NCI-H460 (cell line): ENCODE measurements at regions not wholly inside any gene's neighbourhood (a gene's known extent, or its start where the extent isn't known, plus 50 kb on each side); places are given as distances from the start of the nearest gene placed in this dataset.
A peak's percentile ranks its signal among the peaks of the same experiment; 100 is the strongest.

Experiments
- DNase-seq: peaks from one replicate; pipeline ENCODE4 v3.0.0-alpha.2; 2016; ENCODE audit warnings: low read depth; ENCODE audit errors: extremely low read depth

GRCh38 chr20:17840423-17840822, 128.2 kb downstream of the SNX5 start:
- no peak for DNase-seq

- no peak for DNase-seq
Observed at GRCh38 chr20:17838921-17839320, 129.7 kb downstream of the SNX5 start.

DNA sequence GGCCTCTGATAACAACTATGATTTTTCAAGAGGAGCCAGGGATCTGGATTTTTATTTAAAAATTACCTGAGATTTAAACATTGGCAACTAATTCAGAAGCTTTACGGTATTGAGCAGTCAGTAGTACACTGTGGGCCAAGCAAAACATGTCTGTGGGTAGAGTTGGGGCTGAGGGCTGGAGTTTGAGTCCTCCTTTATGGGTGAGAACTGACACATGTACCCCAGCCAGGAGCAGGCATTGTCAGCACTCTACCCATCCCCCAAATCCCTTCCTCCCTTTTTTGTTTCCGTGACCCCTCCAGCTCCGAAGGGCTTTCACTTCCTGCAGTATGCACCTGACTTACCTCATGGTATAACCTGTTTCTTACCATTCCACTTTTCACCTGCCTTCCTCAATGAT, 131.4 kb downstream of the SNX5 start:
- no peak for DNase-seq

DNA sequence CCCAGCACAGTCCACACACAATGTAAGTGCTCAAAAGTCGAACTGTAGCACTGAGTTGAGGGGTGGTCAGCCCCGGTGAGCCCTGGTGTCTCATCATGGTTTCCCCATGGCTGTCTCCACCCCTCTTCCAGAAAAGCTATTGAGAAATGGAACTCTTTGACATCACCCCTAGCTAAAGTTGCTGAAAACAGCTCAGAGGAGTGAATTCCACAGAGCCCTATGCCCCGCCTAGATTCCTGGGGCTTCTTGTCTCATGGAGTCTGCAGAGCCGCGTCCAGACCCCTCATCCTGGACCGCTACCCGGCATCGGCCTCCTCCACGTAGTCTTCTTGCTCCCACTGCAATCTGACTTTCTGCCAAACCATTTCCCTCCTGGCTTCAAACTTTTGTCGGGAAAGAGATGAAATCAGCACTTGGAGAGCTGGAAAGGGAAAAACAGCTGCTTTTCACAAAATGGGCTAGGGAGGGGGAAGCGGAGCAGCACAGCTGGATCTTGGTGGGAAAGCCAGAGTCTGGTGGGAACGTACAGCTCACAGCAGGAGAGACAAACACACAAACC, 132.2 kb downstream of the SNX5 start:
- no peak for DNase-seq

DNA sequence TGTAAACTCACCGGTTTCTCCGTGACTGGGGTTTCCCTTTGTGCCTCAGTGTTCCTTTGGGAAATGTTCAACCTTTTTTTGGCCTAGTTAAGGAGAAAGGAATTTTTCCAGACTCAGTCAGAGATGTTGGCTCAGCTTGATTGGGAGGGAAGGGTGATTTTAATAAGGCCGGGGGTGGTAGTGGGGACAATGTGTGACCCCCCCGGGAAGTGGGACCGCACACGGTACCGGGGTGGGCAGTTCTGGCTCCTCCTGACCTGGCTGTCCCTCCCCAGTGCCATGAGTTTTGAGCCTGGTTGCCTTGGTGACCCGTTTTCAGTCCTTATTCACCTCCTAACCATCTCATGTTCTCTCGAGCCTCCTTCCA, 132.7 kb downstream of the SNX5 start:
- DNase-seq, result no peak

GRCh38 chr20:17835240-17835933, 133.2 kb downstream of the SNX5 start:
- peak; percentile 73 for DNase-seq

GRCh38 chr20:17834804-17835203, 133.8 kb downstream of the SNX5 start:
- no peak for DNase-seq

- DNase-seq, result no peak
Observed at GRCh38 chr20:17833036-17833674, 133.4 kb downstream of the BANF2 start.

GRCh38 chr20:17832236-17832915, 132.6 kb downstream of the BANF2 start:
- no peak for DNase-seq

- DNase-seq, result no peak
Observed at GRCh38 chr20:17828598-17829144, 128.9 kb downstream of the BANF2 start.

DNA sequence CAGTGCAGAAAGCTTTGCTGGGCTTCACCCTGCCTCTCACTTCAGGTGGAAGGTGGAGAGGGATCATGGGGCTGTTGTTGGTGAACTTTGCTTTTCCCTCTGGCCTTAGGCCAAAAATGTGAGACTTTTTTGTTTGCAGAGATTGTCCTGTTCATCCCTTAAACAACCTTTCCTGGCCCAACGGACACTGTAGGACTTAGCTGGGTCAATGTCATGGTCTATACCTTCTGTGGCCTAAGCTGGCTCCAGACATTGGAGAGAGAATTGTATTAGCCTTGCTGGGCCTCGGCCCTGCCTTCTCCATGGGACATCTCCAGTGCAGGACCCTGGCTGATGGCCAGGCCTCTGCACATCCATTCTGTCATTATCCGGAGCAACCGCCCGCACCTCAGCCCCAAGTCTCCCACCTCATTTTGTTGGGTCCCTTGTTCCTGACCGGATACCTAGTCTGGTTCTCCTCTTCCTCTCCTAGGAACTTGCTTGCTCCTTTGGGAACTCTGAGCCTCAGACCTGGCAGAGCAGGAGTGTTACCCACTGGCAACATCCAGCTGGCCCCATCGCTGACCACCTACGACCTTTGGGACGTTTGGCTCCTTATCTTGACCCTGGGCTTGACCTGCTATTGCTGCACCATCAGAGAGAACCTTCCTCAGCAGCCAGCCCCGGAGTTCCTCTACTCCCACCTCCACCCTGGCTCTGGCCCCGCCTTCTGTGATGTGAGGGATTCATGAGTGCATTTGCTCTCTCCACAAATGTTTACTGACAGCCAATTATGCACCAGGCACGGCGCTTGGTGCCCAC, 128.2 kb downstream of the BANF2 start:
- no peak for DNase-seq

DNA sequence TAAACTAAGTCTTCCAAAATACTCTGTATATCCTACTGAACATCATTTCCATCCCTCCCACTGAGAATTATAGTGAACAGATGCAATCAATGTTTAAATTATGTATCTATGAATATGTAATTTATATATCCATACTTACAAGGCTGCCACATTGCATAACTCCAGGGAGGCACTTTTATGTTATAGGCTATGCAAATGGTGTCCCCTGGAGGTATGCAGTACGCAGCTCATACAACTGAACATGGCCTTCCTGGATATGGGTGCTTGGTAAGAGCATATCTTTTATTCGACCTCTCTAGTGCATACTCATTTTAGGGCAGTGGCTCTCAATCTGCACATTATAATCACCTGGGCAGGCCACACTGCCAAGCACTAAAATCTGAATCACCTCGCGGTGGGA, 127.3 kb downstream of the BANF2 start:
- DNase-seq, result no peak

- no peak for DNase-seq
Observed at GRCh38 chr20:17825960-17826843, 126.4 kb downstream of the BANF2 start.

GRCh38 chr20:17825252-17825959, 125.6 kb downstream of the BANF2 start:
- DNase-seq, result no peak

DNA sequence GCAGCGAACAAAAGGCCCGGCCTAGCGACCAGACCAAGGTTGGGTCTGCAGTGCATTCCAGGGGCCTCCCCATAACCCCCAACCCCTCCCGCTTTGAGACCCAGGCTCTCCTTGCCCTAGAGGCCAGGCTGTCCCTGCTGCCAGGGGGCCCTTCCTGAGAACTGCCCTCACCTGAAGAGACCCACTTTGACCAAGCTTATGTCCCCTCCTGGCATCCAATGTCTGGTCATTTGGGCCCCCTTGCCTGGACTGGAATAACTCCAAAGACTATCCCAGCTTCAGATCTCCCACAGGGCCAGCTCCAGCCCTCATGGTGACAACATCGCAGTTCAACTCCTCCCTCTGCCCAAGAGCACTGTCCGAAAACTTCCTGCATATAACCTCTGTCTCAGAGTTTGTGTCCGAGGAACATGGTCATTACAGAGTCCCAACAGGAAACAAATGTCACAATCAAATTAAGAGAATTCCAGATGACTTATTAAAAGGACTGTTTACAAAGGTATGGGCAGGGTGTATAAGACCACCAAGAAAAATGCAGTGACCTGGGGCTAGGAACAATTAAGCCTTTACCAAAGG, 125.0 kb downstream of the BANF2 start:
- no peak for DNase-seq

DNA sequence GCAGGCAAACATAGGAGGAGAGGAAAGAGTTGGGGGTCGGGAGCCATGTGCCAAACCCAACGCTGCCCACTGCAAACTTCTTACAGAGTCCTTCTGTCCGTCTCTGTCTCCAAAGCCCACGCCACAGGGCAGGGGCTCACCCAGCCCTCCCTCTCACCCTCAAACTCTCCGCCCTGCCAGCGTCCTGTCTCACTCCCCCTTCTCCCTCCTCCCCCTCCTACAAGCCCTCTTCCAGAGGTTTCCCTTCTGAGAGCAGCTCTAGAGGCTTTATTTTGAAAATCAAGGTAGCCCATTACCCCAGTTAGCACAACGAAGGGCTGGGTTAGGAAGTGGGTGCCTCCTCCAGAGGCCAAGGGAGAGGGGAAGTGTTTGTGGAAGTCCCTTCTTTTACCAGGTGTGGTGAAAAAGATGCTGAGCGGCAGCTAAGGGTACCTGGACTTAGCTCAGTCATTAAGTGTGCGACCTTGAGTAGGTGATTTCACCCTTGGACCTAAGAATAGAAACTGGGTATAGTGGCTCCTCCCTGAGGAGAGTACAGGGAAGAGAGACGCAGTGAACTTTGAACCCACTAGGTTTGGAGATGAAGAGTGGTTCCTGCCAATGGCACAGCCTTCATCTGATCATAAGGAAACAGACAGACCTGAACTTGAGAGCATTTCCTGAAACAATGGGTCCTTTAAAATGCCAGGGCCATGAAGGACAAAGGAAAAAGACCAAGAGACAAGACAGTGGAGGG, 123.8 kb downstream of the BANF2 start:
- no peak for DNase-seq

DNA sequence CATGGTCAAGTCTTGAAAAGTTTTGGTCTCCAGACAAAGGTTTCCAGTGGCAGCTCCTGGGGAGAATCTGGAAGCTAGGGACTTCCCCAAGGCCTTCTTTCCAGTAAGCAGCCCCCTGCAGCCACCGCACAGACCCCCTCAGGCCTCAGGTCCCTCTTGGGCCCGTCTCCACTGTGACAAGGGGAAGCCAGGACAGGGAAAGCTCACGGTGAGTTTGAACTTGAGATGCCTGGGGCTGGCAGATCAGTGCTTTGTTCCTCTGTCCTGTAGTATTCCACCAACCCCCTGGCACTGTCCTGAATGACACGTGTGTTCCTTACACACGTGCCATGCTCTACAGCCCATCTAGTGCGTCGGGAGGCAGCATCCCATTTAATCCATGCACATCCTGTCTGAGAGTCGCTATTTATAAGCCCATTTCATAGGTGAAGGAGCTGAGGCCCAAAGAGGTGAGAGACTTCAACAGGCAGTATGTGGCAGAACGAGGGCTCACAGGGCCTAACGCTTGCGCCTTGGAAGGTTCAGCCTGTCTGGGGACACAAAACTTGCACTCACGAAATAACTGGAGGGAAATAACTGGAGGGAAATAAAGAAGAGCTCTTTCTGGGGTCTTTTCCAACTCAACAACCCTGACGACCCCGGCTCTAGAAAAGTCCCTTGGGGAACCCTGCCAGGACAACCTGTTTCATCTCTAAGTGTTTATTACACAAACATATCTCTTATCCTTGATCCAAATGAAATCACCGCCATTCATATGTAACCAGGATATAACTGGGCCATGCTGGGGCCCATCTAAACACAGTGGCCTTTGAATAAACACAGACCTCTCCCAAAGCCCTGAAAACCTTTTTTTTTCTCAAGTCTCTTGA, 123.0 kb downstream of the BANF2 start:
- DNase-seq, result no peak
